ENCODE measurements at regions not wholly inside any gene's neighbourhood (a gene's known extent, or its start where the extent isn't known, plus 50 kb on each side); places are given as distances from the start of the nearest gene placed in this dataset.

- Histone ChIP-seq H3K27ac (no peak overlapping the region), H3K4me3 (no peak overlapping the region), H3K27me3 (no peaks in the 10 kb centered on the region), H3K9me3 (no peaks in the 10 kb centered on the region), H3K4me1 (no peaks in the 10 kb centered on the region), H3K36me3 (no peaks in the 10 kb centered on the region)
- no peak for DNase-seq
- in situ Hi-C loops (cut with MboI; ENCODE audit: low sequenced_read_pairs in 4 of 4) = no loop called here
- no peak for TF ChIP-seq CTCF (IDR thresholded peaks at IDR 0.05 in 4 of 5, conservative IDR thresholded peaks at IDR 0.05 in 1 of 5)
- no peak for TF ChIP-seq POLR2A (IDR thresholded peaks at IDR 0.05)
- intact Hi-C loops (cut with DNase I; ENCODE audit: low total_unique reads) = no loop called here
- no peak for ATAC-seq
Observed at GRCh38 chr4:111037591-111038360, 414.9 kb upstream of the PITX2 start.

GRCh38 chr4:111040904-111041303 lies 418.0 kb upstream of the PITX2 start:
- Histone ChIP-seq H3K4me1 (no peaks in the 10 kb centered on the region), H3K27ac (no peak overlapping the region), H3K36me3 (no peaks in the 10 kb centered on the region), H3K9me3 (no peaks in the 10 kb centered on the region), H3K4me3 (no peak overlapping the region), H3K27me3 (no peaks in the 10 kb centered on the region)
- in situ Hi-C loops (cut with MboI; ENCODE audit: low sequenced_read_pairs in 4 of 4) = no loop called here
- intact Hi-C loops (cut with DNase I; ENCODE audit: low total_unique reads) = no loop called here
- no peak for TF ChIP-seq POLR2A (IDR thresholded peaks at IDR 0.05)
- TF ChIP-seq CTCF (IDR thresholded peaks at IDR 0.05 in 4 of 5, conservative IDR thresholded peaks at IDR 0.05 in 1 of 5) = no peak
- no peak for DNase-seq
- no peak for ATAC-seq

- no peak overlapping the region for H3K27ac ChIP-seq
- H3K36me3 ChIP-seq = no peaks in the 10 kb centered on the region
- no peak for TF ChIP-seq POLR2A (IDR thresholded peaks at IDR 0.05)
- no peak for TF ChIP-seq CTCF (IDR thresholded peaks at IDR 0.05 in 4 of 5, conservative IDR thresholded peaks at IDR 0.05 in 1 of 5)
- no peaks in the 10 kb centered on the region for H3K4me1 ChIP-seq
- no peaks in the 10 kb centered on the region for H3K9me3 ChIP-seq
- H3K27me3 ChIP-seq = no peaks in the 10 kb centered on the region
- ATAC-seq = no peak
- DNase-seq = no peak
- no peak overlapping the region for H3K4me3 ChIP-seq
- intact Hi-C loops (cut with DNase I; ENCODE audit: low total_unique reads) (no loop called here), in situ Hi-C loops (cut with MboI; ENCODE audit: low sequenced_read_pairs in 4 of 4) (no loop called here)
Observed at GRCh38 chr4:111043286-111043685, 420.4 kb upstream of the PITX2 start.

- in situ Hi-C loops (cut with MboI; ENCODE audit: low sequenced_read_pairs in 4 of 4) = no loop called here
- no peak overlapping the region for H3K27ac ChIP-seq
- ATAC-seq (no peak), DNase-seq (no peak)
- TF ChIP-seq POLR2A (IDR thresholded peaks at IDR 0.05) (no peak), CTCF (IDR thresholded peaks at IDR 0.05 in 4 of 5, conservative IDR thresholded peaks at IDR 0.05 in 1 of 5) (no peak)
- H3K9me3 ChIP-seq = no peaks in the 10 kb centered on the region
- no peaks in the 10 kb centered on the region for H3K4me1 ChIP-seq
- H3K4me3 ChIP-seq = no peak overlapping the region
- no peaks in the 10 kb centered on the region for H3K27me3 ChIP-seq
- no peaks in the 10 kb centered on the region for H3K36me3 ChIP-seq
- intact Hi-C loops (cut with DNase I; ENCODE audit: low total_unique reads) = no loop called here
Observed at GRCh38 chr4:111045992-111046391, 423.1 kb upstream of the PITX2 start.

- TF ChIP-seq POLR2A (IDR thresholded peaks at IDR 0.05) = no peak
- TF ChIP-seq CTCF (IDR thresholded peaks at IDR 0.05 in 4 of 5, conservative IDR thresholded peaks at IDR 0.05 in 1 of 5) = no peak
- H3K36me3 ChIP-seq = no peaks in the 10 kb centered on the region
- H3K27ac ChIP-seq = no peak overlapping the region
- in situ Hi-C loops (cut with MboI; ENCODE audit: low sequenced_read_pairs in 4 of 4) (no loop called here), intact Hi-C loops (cut with DNase I; ENCODE audit: low total_unique reads) (no loop called here)
- no peaks in the 10 kb centered on the region for H3K4me1 ChIP-seq
- H3K27me3 ChIP-seq = no peaks in the 10 kb centered on the region
- no peaks in the 10 kb centered on the region for H3K9me3 ChIP-seq
- ATAC-seq = no peak
- no peak for DNase-seq
- H3K4me3 ChIP-seq = no peak overlapping the region
Observed at GRCh38 chr4:111046811-111047210, 423.9 kb upstream of the PITX2 start.
